HEK293 (cell line): ENCODE measurements at regions not wholly inside any gene's neighbourhood (a gene's known extent, or its start where the extent isn't known, plus 50 kb on each side); places are given as distances from the start of the nearest gene placed in this dataset.

Experiments
- CTCF ChIA-PET: fragments of 350-600 bp; formaldehyde crosslinking; extraction: SDS; loops from one replicate; lab custom pipeline; 2021; ENCODE audit warnings: antibody characterized with exemption; lab: Yijun Ruan, JAX
- POLR2A ChIA-PET: fragments of 300-600 bp; formaldehyde crosslinking; extraction: SDS; loops from one replicate; lab custom pipeline; 2020; ENCODE audit warnings: antibody characterized with exemption, inconsistent platforms; lab: Yijun Ruan, JAX
- H3K27ac ChIP-seq: fragments of 200-500 bp; sonication (Bioruptor generic); 2 replicates; pipeline ENCODE4 v1.5.1; 2014; ENCODE audit warnings: low read depth, low read length, control low read depth, inconsistent platforms; ENCODE audit errors: extremely low read depth
- H3K36me3 ChIP-seq, 2 experiments: fragments of 200-500 bp in 1 of 2; sonication (Bioruptor generic) in 1 of 2; 1 replicate in 1 of 2; 2 replicates in 1 of 2; pipeline ENCODE4 v1.5.1; 2014 to 2017; ENCODE audit warnings: inconsistent platforms in 2 of 2, low read length in 2 of 2; ENCODE audit not compliant: control insufficient read depth in 2 of 2, insufficient read depth in 1 of 2
- H3K4me1 ChIP-seq: fragments of 200-500 bp; sonication (Bioruptor generic); 2 replicates; pipeline ENCODE4 v1.5.1; 2014; ENCODE audit warnings: mild to moderate bottlenecking, low read length, inconsistent platforms; ENCODE audit not compliant: control insufficient read depth, insufficient read depth
- H3K4me3 ChIP-seq: 2 replicates; pipeline ENCODE4 v1.5.1; 2011; ENCODE audit warnings: low read depth, mild to moderate bottlenecking, control low read depth, low read length, moderate library complexity
- H3K9me3 ChIP-seq: fragments of 200-500 bp; sonication (Bioruptor generic); 2 replicates; pipeline ENCODE4 v1.5.1; 2014; ENCODE audit warnings: low read depth, low read length, inconsistent platforms; ENCODE audit not compliant: control insufficient read depth, insufficient read depth
- GLIS1 ChIP-seq: fragments of 450-650 bp; formaldehyde crosslinking; IDR thresholded peaks from 2 replicates; pipeline ENCODE4 v1.5.1; 2016; ENCODE audit warnings: missing biosample characterization, missing genetic modification characterization
- KLF16 ChIP-seq: fragments of 450-650 bp; formaldehyde crosslinking; IDR thresholded peaks from 2 replicates; pipeline ENCODE4 v1.5.1; 2017; ENCODE audit warnings: missing biosample characterization, missing genetic modification characterization
- OSR2 ChIP-seq: fragments of 450-650 bp; formaldehyde crosslinking; IDR thresholded peaks from 2 replicates; pipeline ENCODE4 v1.5.1; 2016; ENCODE audit warnings: missing biosample characterization, missing genetic modification characterization
- SETDB1 ChIP-seq: IDR thresholded peaks from one replicate; pipeline ENCODE4 v1.6.1; 2017; ENCODE audit warnings: mild to moderate bottlenecking, low read length, moderate library complexity, mixed read lengths; ENCODE audit not compliant: insufficient read length
- SP7 ChIP-seq: fragments of 450-650 bp; formaldehyde crosslinking; IDR thresholded peaks from 2 replicates; pipeline ENCODE4 v1.5.1; 2016; ENCODE audit warnings: missing biosample characterization, missing genetic modification characterization
- ZNF121 ChIP-seq: fragments of 450-650 bp; formaldehyde crosslinking; IDR thresholded peaks from 2 replicates; pipeline ENCODE4 v1.5.1; 2016; ENCODE audit warnings: missing biosample characterization, missing genetic modification characterization
- ZNF140 ChIP-seq: fragments of 450-650 bp; formaldehyde crosslinking; IDR thresholded peaks from 2 replicates; pipeline ENCODE4 v1.5.1; 2016; ENCODE audit warnings: missing biosample characterization, missing genetic modification characterization
- ZNF169 ChIP-seq: fragments of 450-650 bp; formaldehyde crosslinking; IDR thresholded peaks from 2 replicates; pipeline ENCODE4 v1.5.1; 2016; ENCODE audit warnings: missing biosample characterization, missing genetic modification characterization
- ZNF175 ChIP-seq: fragments of 450-650 bp; formaldehyde crosslinking; IDR thresholded peaks from 2 replicates; pipeline ENCODE4 v1.5.1; 2016; ENCODE audit warnings: missing biosample characterization, missing genetic modification characterization
- ZNF184 ChIP-seq: fragments of 450-650 bp; IDR thresholded peaks from 2 replicates; pipeline ENCODE4 v1.5.1; 2018; ENCODE audit warnings: missing biosample characterization, mild to moderate bottlenecking, missing genetic modification characterization
- ZNF302 ChIP-seq: fragments of 450-650 bp; formaldehyde crosslinking; IDR thresholded peaks from 2 replicates; pipeline ENCODE4 v1.5.1; 2016; ENCODE audit warnings: missing biosample characterization, missing genetic modification characterization, low read depth
- ZNF391 ChIP-seq: fragments of 450-650 bp; formaldehyde crosslinking; IDR thresholded peaks from 2 replicates; pipeline ENCODE4 v1.5.1; 2016; ENCODE audit warnings: low read depth, missing biosample characterization, missing genetic modification characterization, borderline replicate concordance
- ZNF514 ChIP-seq: fragments of 450-650 bp; formaldehyde crosslinking; IDR thresholded peaks from 2 replicates; pipeline ENCODE4 v1.5.1; 2016; ENCODE audit warnings: missing biosample characterization, missing genetic modification characterization
- ZNF530 ChIP-seq: fragments of 450-650 bp; formaldehyde crosslinking; IDR thresholded peaks from 2 replicates; pipeline ENCODE4 v1.5.1; 2016; ENCODE audit warnings: low read depth, missing biosample characterization, missing genetic modification characterization
- ZNF558 ChIP-seq: fragments of 450-650 bp; formaldehyde crosslinking; IDR thresholded peaks from 2 replicates; pipeline ENCODE4 v1.5.1; 2016; ENCODE audit warnings: missing biosample characterization, missing genetic modification characterization
- ZNF707 ChIP-seq: fragments of 450-650 bp; formaldehyde crosslinking; IDR thresholded peaks from 2 replicates; pipeline ENCODE4 v1.5.1; 2016; ENCODE audit warnings: missing biosample characterization, missing genetic modification characterization
- TF ChIP-seq, protein P1 (sequence below): fragments of 450-650 bp; formaldehyde crosslinking; IDR thresholded peaks from 2 replicates; pipeline ENCODE4 v1.5.1; 2017; ENCODE audit warnings: missing biosample characterization, missing genetic modification characterization
- TF ChIP-seq, protein P2 (sequence below): IDR thresholded peaks from 2 replicates; pipeline ENCODE4 v1.6.1; 2011; ENCODE audit warnings: mild to moderate bottlenecking, low read depth, low read length, borderline replicate concordance
- TF ChIP-seq, protein P3 (sequence below): sonication (generic); formaldehyde crosslinking; IDR thresholded peaks from 2 replicates; pipeline ENCODE4 v1.8.1; 2022; ENCODE audit warnings: mild to moderate bottlenecking, moderate library complexity, missing genetic modification reagents
- TF ChIP-seq, protein P4 (sequence below): fragments of 450-650 bp; formaldehyde crosslinking; IDR thresholded peaks from 2 replicates; pipeline ENCODE4 v1.5.1; 2016; ENCODE audit warnings: missing biosample characterization, missing genetic modification characterization, low read depth
- TF ChIP-seq, protein P5 (sequence below): fragments of 450-650 bp; formaldehyde crosslinking; IDR thresholded peaks from 2 replicates; pipeline ENCODE4 v1.5.1; 2016; ENCODE audit warnings: missing biosample characterization, missing genetic modification characterization
- TF ChIP-seq, protein P6 (sequence below): fragments of 450-650 bp; formaldehyde crosslinking; IDR thresholded peaks from 2 replicates; pipeline ENCODE4 v1.5.1; 2016; ENCODE audit warnings: missing biosample characterization, missing genetic modification characterization

DNA sequence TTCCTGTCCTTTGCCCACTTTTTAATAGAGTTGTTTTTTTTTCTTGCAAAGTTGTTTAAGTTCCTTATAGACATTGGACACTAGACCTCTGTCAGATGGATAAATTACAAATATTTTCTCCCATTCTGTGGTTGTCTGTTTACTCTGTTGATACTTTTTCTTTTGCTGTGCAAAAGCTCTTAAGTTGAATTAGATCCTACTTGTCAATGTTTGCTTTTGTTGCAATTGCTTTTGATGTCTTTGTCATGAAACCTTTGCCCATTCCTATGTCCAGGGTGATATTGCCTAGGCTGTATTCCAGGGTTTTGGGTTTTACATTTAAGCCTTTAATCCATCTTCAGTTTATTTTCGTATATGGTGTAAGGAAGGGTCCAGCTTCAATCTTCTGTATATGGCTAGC, 76.9 kb upstream of the AGR3 start:
- H3K36me3 ChIP-seq = no peaks in the 10 kb centered on the region

DNA sequence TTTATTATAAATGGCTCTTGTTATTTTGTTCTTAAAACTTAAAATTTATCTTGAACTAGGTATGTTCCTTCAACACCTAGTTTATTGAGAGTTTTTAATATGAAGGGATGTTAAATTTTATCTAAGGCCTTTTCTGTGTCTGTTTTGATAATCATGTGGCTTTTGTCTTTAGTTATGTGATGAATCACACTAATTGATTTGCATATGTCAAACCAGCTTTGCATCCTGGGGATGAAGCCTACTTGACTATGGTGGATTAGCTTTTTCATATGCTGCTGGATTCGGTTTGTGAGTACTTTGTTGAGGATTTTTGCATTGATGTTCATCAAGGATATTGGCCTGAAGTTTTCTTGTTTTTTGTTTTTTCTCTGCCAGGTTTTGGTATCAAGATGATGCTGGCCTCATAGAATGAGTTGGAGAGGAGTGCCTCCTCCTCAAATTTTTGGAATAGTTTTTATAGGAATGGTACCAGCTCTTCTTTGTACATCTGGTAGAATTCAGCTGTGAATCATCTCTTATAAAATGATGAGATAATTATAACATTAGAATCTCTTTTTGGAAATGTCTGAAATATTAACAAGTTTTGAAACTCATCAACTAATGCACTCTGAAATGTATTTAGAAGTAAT, 78.7 kb upstream of the AGR3 start:
- no peak overlapping the region for H3K4me3 ChIP-seq
- no peak overlapping the region for H3K27ac ChIP-seq
- ChIA-PET CTCF (interaction anchor here (0.7 to 1.3 kb wide), 5 partner anchors 18 to 69 kb away, joined by 3 to 5 read pairs (median 3); no protein-coding TSS in a partner anchor), POLR2A (no interaction called here)
- no peaks in the 10 kb centered on the region for H3K4me1 ChIP-seq
- TF ChIP-seq ZNF514 (no peak), ZNF140 (tag by site-specific recombination) (no peak), ZNF530 (tag by site-specific recombination) (no peak), ZNF707 (tag by site-specific recombination) (no peak), SP7 (tag by site-specific recombination) (no peak), ZNF184 (tag by site-specific recombination) (no peak), ZNF391 (tag by site-specific recombination) (no peak), ZNF302 (no peak), KLF16 (tag by site-specific recombination) (no peak), GLIS1 (no peak), ZNF175 (no peak)
- TF ChIP-seq, protein P1, sequence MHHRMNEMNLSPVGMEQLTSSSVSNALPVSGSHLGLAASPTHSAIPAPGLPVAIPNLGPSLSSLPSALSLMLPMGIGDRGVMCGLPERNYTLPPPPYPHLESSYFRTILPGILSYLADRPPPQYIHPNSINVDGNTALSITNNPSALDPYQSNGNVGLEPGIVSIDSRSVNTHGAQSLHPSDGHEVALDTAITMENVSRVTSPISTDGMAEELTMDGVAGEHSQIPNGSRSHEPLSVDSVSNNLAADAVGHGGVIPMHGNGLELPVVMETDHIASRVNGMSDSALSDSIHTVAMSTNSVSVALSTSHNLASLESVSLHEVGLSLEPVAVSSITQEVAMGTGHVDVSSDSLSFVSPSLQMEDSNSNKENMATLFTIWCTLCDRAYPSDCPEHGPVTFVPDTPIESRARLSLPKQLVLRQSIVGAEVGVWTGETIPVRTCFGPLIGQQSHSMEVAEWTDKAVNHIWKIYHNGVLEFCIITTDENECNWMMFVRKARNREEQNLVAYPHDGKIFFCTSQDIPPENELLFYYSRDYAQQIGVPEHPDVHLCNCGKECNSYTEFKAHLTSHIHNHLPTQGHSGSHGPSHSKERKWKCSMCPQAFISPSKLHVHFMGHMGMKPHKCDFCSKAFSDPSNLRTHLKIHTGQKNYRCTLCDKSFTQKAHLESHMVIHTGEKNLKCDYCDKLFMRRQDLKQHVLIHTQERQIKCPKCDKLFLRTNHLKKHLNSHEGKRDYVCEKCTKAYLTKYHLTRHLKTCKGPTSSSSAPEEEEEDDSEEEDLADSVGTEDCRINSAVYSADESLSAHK = no peak
- TF ChIP-seq, protein P2, sequence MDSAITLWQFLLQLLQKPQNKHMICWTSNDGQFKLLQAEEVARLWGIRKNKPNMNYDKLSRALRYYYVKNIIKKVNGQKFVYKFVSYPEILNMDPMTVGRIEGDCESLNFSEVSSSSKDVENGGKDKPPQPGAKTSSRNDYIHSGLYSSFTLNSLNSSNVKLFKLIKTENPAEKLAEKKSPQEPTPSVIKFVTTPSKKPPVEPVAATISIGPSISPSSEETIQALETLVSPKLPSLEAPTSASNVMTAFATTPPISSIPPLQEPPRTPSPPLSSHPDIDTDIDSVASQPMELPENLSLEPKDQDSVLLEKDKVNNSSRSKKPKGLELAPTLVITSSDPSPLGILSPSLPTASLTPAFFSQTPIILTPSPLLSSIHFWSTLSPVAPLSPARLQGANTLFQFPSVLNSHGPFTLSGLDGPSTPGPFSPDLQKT = no peak
- TF ChIP-seq, protein P3, sequence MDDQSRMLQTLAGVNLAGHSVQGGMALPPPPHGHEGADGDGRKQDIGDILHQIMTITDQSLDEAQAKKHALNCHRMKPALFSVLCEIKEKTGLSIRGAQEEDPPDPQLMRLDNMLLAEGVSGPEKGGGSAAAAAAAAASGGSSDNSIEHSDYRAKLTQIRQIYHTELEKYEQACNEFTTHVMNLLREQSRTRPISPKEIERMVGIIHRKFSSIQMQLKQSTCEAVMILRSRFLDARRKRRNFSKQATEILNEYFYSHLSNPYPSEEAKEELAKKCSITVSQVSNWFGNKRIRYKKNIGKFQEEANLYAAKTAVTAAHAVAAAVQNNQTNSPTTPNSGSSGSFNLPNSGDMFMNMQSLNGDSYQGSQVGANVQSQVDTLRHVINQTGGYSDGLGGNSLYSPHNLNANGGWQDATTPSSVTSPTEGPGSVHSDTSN (CRISPR knock-in tag) = no peak
- TF ChIP-seq, protein P4, sequence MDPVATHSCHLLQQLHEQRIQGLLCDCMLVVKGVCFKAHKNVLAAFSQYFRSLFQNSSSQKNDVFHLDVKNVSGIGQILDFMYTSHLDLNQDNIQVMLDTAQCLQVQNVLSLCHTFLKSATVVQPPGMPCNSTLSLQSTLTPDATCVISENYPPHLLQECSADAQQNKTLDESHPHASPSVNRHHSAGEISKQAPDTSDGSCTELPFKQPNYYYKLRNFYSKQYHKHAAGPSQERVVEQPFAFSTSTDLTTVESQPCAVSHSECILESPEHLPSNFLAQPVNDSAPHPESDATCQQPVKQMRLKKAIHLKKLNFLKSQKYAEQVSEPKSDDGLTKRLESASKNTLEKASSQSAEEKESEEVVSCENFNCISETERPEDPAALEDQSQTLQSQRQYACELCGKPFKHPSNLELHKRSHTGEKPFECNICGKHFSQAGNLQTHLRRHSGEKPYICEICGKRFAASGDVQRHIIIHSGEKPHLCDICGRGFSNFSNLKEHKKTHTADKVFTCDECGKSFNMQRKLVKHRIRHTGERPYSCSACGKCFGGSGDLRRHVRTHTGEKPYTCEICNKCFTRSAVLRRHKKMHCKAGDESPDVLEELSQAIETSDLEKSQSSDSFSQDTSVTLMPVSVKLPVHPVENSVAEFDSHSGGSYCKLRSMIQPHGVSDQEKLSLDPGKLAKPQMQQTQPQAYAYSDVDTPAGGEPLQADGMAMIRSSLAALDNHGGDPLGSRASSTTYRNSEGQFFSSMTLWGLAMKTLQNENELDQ (tag by site-specific recombination) = no peak
- no peaks in the 10 kb centered on the region for H3K36me3 ChIP-seq
- no peaks in the 10 kb centered on the region for H3K9me3 ChIP-seq

More for the DNA sequence above, 76.9 kb upstream of the AGR3 start:
- Histone ChIP-seq H3K4me3 (no peak overlapping the region), H3K4me1 (no peaks in the 10 kb centered on the region), H3K9me3 (no peaks in the 10 kb centered on the region), H3K27ac (no peak overlapping the region)
- ChIA-PET CTCF (interaction anchor here (1.4 kb wide), 1 partner anchor 343 kb away, joined by 4 read pairs; no protein-coding TSS in a partner anchor), POLR2A (no interaction called here)
- TF ChIP-seq SETDB1 (no peak), OSR2 (tag by site-specific recombination) (no peak), ZNF558 (tag by site-specific recombination) (no peak), ZNF169 (tag by site-specific recombination) (no peak), ZNF121 (tag by site-specific recombination) (no peak)
- TF ChIP-seq, protein P5, sequence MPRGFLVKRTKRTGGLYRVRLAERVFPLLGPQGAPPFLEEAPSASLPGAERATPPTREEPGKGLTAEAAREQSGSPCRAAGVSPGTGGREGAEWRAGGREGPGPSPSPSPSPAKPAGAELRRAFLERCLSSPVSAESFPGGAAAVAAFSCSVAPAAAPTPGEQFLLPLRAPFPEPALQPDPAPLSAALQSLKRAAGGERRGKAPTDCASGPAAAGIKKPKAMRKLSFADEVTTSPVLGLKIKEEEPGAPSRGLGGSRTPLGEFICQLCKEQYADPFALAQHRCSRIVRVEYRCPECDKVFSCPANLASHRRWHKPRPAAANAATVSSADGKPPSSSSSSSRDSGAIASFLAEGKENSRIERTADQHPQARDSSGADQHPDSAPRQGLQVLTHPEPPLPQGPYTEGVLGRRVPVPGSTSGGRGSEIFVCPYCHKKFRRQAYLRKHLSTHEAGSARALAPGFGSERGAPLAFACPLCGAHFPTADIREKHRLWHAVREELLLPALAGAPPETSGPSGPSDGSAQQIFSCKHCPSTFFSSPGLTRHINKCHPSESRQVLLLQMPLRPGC (tag by site-specific recombination) = no peak
- TF ChIP-seq, protein P6, sequence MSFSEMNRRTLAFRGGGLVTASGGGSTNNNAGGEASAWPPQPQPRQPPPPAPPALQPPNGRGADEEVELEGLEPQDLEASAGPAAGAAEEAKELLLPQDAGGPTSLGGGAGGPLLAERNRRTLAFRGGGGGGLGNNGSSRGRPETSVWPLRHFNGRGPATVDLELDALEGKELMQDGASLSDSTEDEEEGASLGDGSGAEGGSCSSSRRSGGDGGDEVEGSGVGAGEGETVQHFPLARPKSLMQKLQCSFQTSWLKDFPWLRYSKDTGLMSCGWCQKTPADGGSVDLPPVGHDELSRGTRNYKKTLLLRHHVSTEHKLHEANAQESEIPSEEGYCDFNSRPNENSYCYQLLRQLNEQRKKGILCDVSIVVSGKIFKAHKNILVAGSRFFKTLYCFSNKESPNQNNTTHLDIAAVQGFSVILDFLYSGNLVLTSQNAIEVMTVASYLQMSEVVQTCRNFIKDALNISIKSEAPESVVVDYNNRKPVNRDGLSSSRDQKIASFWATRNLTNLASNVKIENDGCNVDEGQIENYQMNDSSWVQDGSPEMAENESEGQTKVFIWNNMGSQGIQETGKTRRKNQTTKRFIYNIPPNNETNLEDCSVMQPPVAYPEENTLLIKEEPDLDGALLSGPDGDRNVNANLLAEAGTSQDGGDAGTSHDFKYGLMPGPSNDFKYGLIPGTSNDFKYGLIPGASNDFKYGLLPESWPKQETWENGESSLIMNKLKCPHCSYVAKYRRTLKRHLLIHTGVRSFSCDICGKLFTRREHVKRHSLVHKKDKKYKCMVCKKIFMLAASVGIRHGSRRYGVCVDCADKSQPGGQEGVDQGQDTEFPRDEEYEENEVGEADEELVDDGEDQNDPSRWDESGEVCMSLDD = no peak
